ENCODE measurements at regions not wholly inside any gene's neighbourhood (a gene's known extent, or its start where the extent isn't known, plus 50 kb on each side); places are given as distances from the start of the nearest gene placed in this dataset.
"Not testable (repeated sequence)": the region's sequence is repeated elsewhere in the genome, so short reads cannot be mapped to it uniquely, and the experiment has no call there.

- no peak for FAIRE-seq
These were observed 424.8 kb downstream of the TMEM38B start for GRCh38 chr9:106119176-106119575.

DNA sequence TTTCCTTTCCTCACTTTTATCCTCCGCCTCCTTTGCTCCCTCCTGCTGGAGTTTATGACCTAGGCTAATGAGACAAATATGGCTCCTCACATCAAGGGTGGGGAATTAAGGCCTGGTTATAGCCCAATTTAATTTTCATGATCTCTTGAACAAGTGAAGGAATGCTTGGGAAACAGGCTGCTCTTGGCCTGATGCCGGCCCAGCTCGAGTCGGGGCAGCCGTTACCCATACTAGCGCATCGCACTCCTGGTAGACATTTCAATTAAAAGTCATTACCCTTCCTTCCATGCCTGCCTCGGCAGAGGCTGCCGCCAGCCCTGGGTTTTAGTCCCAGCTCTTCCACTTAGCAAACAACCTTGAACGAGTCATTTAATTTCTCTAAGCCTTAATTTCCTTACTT, 425.7 kb downstream of the TMEM38B start:
- no peak for FAIRE-seq

DNA sequence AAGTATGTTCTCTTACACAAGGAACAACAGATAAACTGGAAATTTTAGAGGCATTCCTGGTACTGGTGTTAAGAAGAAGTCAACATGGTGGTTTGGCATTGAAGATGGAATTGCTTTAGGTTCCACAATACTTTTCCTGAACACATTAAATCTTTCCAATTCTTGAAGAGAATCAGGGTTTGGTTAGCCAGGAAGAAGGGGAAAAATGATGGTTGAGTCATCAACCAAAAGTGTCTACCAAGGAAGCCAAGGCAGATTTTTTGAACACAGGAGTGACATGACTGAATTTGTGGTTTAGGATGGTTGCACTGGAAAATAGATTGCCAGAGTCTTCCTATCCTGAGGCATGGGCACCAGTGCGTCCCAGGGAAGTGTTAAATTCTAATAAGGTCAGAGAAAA, 433.4 kb downstream of the TMEM38B start:
- FAIRE-seq, result no peak

DNA sequence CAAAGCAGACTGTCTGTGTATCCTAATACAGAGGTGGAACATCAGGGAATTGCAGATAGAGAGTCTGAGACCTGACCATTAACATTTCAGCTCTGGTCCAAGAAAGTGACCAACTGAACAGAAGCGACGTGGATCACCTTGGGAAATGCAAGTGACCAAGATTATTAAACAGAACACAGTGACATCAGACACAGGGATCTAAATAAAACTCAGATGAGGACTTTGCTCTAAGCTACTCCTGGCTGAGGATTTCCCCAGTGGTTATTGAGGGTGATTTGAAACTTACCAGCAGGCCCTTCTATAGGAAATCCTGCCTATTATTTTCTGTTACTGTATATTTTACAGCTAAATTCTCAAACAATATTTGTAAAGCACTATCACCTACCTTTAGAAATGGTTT, 436.0 kb downstream of the TMEM38B start:
- FAIRE-seq, result no peak

GRCh38 chr9:106143781-106144180, 449.4 kb downstream of the TMEM38B start:
- no peak for FAIRE-seq

DNA sequence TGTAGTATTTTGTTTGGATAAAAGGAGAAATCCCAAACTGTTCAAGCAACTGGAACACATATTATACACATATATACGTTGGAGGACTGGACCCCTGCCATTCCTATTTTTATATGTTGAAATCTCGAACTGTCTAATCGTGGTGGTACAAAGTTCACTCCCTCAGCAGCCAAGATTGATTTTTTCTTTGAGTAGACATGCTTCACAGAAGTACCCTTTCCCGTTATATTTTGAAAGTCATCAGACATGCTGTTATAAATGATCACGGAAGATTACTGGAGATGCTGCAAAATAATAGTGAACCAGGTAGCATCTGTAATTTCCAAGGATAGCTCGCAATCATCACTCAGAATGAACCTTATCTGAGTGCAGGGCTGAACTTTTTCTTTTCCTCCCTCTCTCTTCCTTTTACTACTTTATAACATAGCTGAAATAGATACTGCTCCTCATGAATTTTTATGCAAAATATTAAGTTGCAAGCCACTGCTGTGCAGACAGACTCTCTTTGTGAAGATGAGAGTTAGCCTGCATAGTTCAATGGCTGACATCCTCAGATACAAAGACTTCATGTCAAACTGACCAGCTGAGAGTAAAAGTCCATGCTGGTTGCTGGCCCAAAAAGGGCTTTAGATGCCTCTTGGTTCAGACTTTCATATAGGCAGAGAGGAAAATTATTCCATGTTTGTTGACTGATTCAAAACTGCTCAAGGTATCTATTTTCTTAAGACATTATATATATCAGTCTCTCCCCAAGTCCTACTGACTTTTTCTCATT, 451.9 kb downstream of the TMEM38B start:
- FAIRE-seq, result no peak

- no peak for FAIRE-seq
These were observed 452.5 kb downstream of the TMEM38B start for GRCh38 chr9:106146886-106147285.

DNA sequence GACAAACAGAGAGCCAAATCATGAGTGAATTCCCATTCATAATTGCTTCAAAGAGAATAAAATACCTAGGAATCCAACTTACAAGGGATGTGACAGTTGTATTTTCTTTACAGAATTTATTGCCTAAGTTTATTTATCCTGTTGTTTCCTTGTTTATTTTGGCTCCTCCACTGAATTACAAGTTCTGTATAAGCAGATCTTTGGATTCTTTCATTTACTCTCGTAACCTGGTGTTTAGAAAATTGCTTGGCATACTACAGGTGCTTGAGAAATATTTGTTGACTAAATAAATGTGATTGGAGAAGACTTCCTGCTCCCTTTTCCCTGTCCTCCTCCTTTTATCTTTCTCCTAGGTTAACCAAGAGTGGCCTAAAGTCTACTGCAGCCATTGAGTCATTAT, 455.6 kb downstream of the TMEM38B start:
- no peak for FAIRE-seq

DNA sequence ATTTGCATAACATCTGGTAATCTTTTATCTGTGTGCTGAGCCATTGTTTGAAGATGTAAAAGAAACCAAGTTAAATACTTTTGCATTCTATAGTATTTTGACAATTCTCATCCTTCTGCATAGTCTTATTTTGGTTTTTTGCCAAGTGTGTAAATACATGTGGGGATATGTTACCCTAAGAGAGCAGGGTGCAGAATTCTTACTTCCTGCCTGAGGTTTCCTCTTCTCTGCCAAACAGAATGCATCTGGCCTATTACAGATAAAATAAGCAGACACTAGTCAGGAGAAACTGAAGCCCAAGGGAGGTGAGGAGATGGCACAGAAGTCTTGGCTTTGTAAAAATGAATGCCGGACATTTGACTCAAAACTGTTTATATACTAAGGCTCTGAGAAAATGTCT, 462.1 kb downstream of the TMEM38B start:
- FAIRE-seq, result no peak

DNA sequence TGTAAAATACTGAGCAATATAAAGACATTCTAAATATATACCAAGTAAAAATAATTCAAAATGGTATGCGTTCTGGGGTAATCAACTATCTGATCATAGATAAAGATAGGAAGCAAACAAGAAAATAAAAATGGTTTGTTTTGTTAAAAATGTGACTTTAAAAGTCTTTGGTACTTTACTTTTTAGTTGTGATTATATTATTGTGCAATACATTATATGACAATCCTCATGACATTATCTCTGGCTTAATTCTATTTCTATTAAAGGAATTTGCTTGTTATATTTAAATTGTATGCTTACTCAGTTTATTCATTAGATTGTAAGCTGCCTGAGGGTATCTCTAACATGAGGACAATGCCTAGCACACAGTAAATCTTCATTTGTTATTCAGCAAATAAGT, 477.9 kb downstream of the TMEM38B start:
- no peak for FAIRE-seq

DNA sequence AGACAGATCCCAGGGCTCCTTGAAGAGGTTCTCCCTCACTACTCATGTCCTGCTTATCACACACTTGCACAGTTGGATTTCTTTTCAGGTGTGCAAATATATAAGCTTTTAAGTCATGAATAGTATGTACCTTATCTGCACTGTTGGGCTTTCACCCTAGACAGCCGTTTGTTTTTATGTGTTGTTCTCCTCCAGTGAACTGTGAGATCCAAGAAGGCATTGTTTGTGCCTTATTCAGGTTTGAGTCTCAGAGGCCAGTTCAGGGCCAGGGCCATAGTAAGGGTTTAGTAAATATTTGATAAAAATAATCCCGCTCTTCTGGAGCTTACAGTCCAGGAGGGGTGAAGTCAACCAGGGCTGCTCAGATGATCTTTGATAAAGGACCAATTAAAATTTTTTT, 480.0 kb downstream of the TMEM38B start:
- no peak for FAIRE-seq

- FAIRE-seq, result no peak
These were observed 482.9 kb downstream of the TMEM38B start for GRCh38 chr9:106177216-106177615.

GRCh38 chr9:106179191-106179590, 484.9 kb downstream of the TMEM38B start:
- FAIRE-seq, result no peak

GRCh38 chr9:106203815-106204516, 509.6 kb downstream of the TMEM38B start:
- not testable (repeated sequence) for FAIRE-seq

DNA sequence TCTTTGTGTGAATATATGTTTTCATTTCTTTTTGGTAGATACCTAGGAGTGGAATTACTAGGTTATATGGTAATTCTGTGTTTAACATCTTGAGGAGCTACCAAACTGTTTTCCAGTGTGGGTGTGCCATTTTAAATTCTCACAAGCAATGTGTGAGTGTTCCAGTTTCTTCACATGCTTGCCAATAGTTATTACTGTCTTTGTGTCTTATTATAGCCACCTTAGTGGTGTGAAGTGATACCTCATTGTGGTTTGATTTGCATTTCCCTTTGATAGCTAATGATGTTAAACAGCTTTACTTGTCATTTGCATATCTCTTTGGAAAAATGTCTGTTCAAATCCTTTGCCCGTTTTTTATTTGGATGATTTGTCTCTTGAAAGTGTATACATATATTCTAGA, 513.0 kb downstream of the TMEM38B start:
- no peak for FAIRE-seq

- FAIRE-seq, result no peak
These were observed 524.1 kb downstream of the TMEM38B start for GRCh38 chr9:106218427-106218826.

- FAIRE-seq, result no peak
These were observed 524.5 kb downstream of the TMEM38B start for GRCh38 chr9:106218854-106219253.

GRCh38 chr9:106220415-106220814, 526.1 kb downstream of the TMEM38B start:
- no peak for FAIRE-seq

DNA sequence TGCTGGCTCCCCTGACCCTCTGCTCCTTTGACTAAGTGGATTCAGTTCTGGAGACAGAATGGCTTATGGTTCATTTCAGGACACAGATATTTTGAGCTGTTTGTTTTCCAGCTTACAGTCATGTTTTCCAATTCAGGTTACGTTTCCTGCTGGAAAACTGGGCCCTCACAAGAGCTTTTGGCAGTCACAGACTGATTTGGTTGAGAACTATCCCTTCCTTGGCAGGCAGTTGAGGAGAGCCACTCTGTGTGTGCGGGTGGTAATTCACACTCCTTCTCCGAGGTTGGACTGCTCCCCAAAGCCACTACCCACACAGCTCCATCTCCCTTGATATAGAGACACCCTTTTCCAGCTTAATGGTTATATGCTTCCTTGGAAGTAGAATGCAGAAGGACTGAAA, 534.5 kb downstream of the TMEM38B start:
- no peak for FAIRE-seq

GRCh38 chr9:106233116-106233515, 538.8 kb downstream of the TMEM38B start:
- FAIRE-seq, result no peak

- not testable (repeated sequence) for FAIRE-seq
These were observed 566.6 kb downstream of the TMEM38B start for GRCh38 chr9:106260908-106261307.

- FAIRE-seq, result no peak
These were observed 583.6 kb downstream of the TMEM38B start for GRCh38 chr9:106277966-106278365.

DNA sequence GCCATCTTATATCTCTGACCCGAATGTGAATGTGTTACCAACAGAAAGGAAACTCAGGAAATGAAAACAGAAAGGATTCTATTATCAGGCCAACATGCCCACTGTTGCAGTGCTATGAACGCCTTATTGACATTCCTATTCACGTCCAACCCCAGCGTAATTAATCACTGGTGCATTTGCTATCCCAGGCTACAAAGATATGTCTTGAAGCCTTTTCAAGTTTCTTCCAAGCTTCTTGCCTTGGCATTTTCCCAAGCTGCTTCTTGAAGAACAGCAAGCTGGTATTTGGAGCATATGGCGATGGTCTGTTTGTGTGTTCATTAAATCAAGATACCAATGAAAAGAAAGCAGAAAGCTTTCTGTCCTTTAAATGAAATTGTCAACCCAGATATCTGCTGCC, 579.2 kb upstream of the ZNF462 start:
- no peak for FAIRE-seq

DNA sequence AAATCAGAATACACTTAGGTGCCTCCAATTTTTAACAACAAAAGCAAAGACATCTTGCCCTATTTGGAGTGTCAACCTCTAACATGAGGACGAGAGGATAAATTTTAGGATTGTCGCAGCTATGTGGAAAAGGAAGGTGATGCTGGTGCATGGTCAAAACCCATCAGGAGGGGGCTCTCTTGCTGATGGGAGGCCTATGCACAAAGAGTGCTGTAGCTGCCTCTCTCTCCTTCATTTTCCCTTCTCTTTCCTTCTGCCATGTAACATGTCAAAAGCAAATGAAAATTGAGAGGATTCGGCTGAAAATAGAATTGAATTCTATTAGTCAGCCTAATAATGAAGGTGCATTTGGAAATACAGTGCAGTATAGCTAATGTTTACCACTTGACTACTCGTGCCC, 578.7 kb upstream of the ZNF462 start:
- FAIRE-seq, result no peak

DNA sequence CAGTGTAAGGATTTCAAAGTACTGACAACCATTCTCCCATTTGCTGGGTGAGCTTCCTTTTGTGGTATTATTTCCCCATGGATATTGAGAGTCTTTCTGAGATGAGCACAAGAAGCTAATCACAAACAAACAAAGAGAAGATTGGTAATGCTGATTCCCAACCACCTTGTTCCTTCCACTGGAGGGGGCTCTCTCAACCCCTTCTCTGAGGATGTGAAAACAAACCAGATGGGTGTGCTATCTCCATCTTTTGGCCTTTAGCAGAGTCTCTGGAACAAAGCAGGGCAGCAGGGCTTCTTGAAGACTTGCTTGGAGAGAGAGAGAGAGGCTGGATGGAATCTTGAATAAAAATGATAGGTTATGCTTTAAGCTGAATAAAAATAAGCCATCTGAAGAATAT, 576.7 kb upstream of the ZNF462 start:
- no peak for FAIRE-seq

Data from A204.1 (cell line).